Osteoblast (primary cell): ENCODE measurements at regions not wholly inside any gene's neighbourhood (a gene's known extent, or its start where the extent isn't known, plus 50 kb on each side); places are given as distances from the start of the nearest gene placed in this dataset.

ENCODE experiments used
- DNase-seq: peaks from one replicate; pipeline ENCODE4 v3.0.0; 2011; ENCODE audit warnings: low spot score, mixed read lengths; ENCODE audit not compliant: insufficient read length; ENCODE audit errors: missing footprints
- H2AFZ ChIP-seq: 2 replicates; pipeline ENCODE4 v1.6.0; 2011; ENCODE audit warnings: mild to moderate bottlenecking, low read length
- H3K27ac ChIP-seq: 2 replicates; pipeline ENCODE4 v1.5.1; 2011; ENCODE audit warnings: mild to moderate bottlenecking, low read depth, low read length, moderate library complexity
- H3K27me3 ChIP-seq: 2 replicates; pipeline ENCODE4 v1.6.0; 2012; ENCODE audit warnings: mild to moderate bottlenecking, control low read depth, inconsistent platforms, low read length, moderate library complexity; ENCODE audit not compliant: insufficient read depth
- H3K36me3 ChIP-seq: 2 replicates; pipeline ENCODE4 v1.5.1; 2011; ENCODE audit warnings: mild to moderate bottlenecking, low read length, control low read depth, moderate library complexity; ENCODE audit not compliant: insufficient read depth
- H3K4me1 ChIP-seq: 2 replicates; pipeline ENCODE4 v1.5.1; 2011; ENCODE audit warnings: mild to moderate bottlenecking, low read length, control low read depth, moderate library complexity; ENCODE audit not compliant: insufficient read depth
- H3K4me2 ChIP-seq: 2 replicates; pipeline ENCODE4 v1.6.0; 2011; ENCODE audit warnings: mild to moderate bottlenecking, low read length; ENCODE audit not compliant: insufficient read depth
- H3K4me3 ChIP-seq: fragments of 200-600 bp; sonication (generic); 3 replicates; pipeline ENCODE4 v1.5.1; 2012; ENCODE audit warnings: mild to moderate bottlenecking, low read length, inconsistent platforms; ENCODE audit not compliant: insufficient read depth
- H3K79me2 ChIP-seq: 2 replicates; pipeline ENCODE4 v1.6.0; 2012; ENCODE audit warnings: mild to moderate bottlenecking, low read length, control low read depth, inconsistent platforms; ENCODE audit not compliant: insufficient read depth
- H3K9me3 ChIP-seq: 2 replicates; pipeline ENCODE4 v1.5.1; 2011; ENCODE audit warnings: low read depth, low read length, control low read depth
- H4K20me1 ChIP-seq: 2 replicates; pipeline ENCODE4 v1.6.0; 2012; ENCODE audit warnings: mild to moderate bottlenecking, low read length, control low read depth; ENCODE audit not compliant: insufficient read depth
- CTCF ChIP-seq: IDR thresholded peaks from 2 replicates; pipeline ENCODE4 v1.5.1; 2011; ENCODE audit warnings: mild to moderate bottlenecking, low read depth, low read length, moderate library complexity; ENCODE audit errors: extremely low read depth

GRCh38 chrX:149092179-149092578 is 412.9 kb downstream of the IDS start:
- no peaks in the 10 kb centered on the region for H3K9me3 ChIP-seq
- no peaks in the 10 kb centered on the region for H3K79me2 ChIP-seq
- H4K20me1 ChIP-seq = no peaks in the 10 kb centered on the region
- no peaks in the 10 kb centered on the region for H3K36me3 ChIP-seq
- no peak overlapping the region for H3K4me3 ChIP-seq
- H3K4me2 ChIP-seq = no peak overlapping the region
- no peak for TF ChIP-seq CTCF
- no peak for DNase-seq
- H3K27me3 ChIP-seq = no peaks in the 10 kb centered on the region
- no peak overlapping the region for H3K27ac ChIP-seq
- no peak overlapping the region for H2AFZ ChIP-seq
- no peaks in the 10 kb centered on the region for H3K4me1 ChIP-seq

DNA sequence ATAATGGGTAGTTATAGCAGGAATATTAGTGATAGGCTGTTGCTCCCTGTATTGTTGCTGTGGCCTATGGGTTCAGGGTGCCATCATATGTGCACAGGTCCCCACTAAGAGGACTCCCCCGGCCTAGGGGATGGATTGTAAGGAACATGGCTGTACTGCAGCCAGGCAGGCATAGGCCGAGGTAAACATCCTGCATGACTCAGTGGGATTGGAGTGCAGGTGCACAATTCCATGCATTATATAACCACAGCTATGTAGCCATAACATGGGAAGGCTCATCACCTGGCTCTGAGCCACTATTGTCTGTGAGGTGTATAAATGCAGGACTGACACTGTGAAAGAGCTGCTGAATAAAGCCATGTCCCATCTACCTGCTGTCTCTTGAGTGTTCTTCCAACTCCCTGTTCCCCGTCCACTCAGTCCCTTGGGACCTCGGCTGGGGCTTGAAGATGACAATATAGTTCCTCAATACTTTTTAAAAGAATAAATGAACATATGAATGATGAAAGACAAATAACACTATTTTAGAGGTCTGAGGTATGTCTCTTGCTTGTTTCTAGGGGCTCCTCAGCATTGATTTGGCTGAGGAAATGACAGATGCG is 425.2 kb downstream of the IDS start:
- no peaks in the 10 kb centered on the region for H3K4me1 ChIP-seq
- H3K79me2 ChIP-seq = no peaks in the 10 kb centered on the region
- no peak overlapping the region for H2AFZ ChIP-seq
- H3K9me3 ChIP-seq = no peaks in the 10 kb centered on the region
- no peaks in the 10 kb centered on the region for H3K36me3 ChIP-seq
- no peaks in the 10 kb centered on the region for H4K20me1 ChIP-seq
- no peak for DNase-seq
- H3K27ac ChIP-seq = no peak overlapping the region
- no peak overlapping the region for H3K4me2 ChIP-seq
- H3K27me3 ChIP-seq = no peaks in the 10 kb centered on the region
- no peak overlapping the region for H3K4me3 ChIP-seq
- no peak for TF ChIP-seq CTCF

DNA sequence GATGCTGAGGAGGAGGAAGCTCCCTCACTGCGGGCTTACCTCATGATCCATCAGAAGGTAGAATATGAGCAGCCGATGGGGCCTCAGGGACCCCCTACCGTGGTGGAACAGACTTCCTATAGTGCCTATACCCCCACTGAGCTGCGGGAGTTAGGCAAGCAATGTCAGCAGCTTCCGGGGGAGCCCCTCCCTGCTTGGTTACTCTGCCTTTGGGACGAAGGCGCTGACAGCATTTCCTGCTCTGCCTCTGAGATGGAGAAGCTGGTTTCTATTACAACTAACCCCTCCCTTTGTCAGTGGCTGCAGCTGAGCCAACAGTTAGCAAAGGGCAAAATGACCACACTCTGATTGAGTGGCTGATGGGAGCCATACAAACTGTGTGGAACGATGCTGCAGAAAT is 430.7 kb downstream of the IDS start:
- H3K4me2 ChIP-seq = no peak overlapping the region
- H3K27me3 ChIP-seq = no peaks in the 10 kb centered on the region
- H2AFZ ChIP-seq = peak overlapping the region; percentile 22
- H3K9me3 ChIP-seq = no peaks in the 10 kb centered on the region
- H3K27ac ChIP-seq = no peak overlapping the region
- H3K79me2 ChIP-seq = no peaks in the 10 kb centered on the region
- TF ChIP-seq CTCF = no peak
- no peak overlapping the region for H3K4me3 ChIP-seq
- no peaks in the 10 kb centered on the region for H4K20me1 ChIP-seq
- no peaks in the 10 kb centered on the region for H3K36me3 ChIP-seq
- DNase-seq = no peak
- no peaks in the 10 kb centered on the region for H3K4me1 ChIP-seq

DNA sequence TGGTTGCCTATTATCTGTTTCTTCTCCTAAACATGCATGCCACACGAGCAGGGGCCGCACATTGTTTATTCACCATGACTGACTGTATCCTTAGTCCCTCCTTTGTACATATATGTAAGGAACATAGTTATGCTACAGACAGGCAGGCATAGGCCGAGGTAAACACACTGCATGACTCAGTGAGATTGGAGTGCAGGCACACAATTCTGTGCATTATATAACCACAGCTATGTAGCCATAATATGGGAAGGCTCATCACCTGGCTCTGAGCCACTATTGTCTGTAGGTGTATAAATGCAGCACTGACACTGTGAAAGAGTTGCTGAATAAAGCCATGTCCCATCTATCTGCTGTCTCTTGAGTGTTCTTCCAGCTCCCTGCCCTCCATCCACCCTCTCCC is 431.6 kb downstream of the IDS start:
- Histone ChIP-seq H3K9me3 (no peaks in the 10 kb centered on the region), H3K36me3 (no peaks in the 10 kb centered on the region), H3K4me3 (no peak overlapping the region), H3K79me2 (no peaks in the 10 kb centered on the region), H3K27me3 (no peaks in the 10 kb centered on the region), H2AFZ (no peak overlapping the region), H4K20me1 (no peaks in the 10 kb centered on the region), H3K27ac (no peak overlapping the region), H3K4me1 (no peaks in the 10 kb centered on the region), H3K4me2 (no peak overlapping the region)
- no peak for DNase-seq
- TF ChIP-seq CTCF = no peak
